ENCODE measurements at regions not wholly inside any gene's neighbourhood (a gene's known extent, or its start where the extent isn't known, plus 50 kb on each side); places are given as distances from the start of the nearest gene placed in this dataset.

DNA sequence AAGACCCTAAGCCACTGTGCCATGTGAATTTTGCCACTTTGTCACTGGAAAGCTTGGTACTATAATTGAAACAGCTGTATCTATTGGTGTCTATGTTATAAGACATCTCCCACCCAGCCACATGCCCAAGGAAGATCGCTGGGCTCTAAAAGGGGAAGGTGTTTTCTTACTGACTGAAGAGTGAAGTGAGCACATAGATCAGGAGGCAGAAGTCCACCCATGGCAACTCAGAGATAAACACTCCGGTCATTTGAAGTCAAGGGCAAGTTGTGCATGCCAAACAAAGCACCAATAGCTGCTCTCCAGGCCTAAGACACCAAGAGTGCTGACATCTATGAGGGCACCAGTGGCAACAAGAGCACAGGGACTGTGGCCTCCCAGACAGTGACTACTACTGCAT is 153.8 kb downstream of the KCTD12 start:
- no peaks in the 10 kb centered on the region for H3K9me3 ChIP-seq
- TF ChIP-seq POLR2AphosphoS5 (IDR thresholded peaks at IDR 0.05) = no peak
- no peak for TF ChIP-seq EP300 (IDR thresholded peaks at IDR 0.05)
- no peak for TF ChIP-seq CTCF (IDR thresholded peaks at IDR 0.05)
- TF ChIP-seq POLR2A (IDR thresholded peaks at IDR 0.05; ENCODE audit: low read depth) = no peak
- peak; percentile 77 for DNase-seq (ENCODE audit: extremely low spot score)
- no peaks in the 10 kb centered on the region for H3K36me3 ChIP-seq
- no peak overlapping the region for H3K4me3 ChIP-seq
- no peaks in the 10 kb centered on the region for H3K4me1 ChIP-seq
- no peaks in the 10 kb centered on the region for H3K27me3 ChIP-seq
- intact Hi-C loops (cut with DNase I) = no loop called here
- H3K27ac ChIP-seq (replicated peaks in 1 of 4) = no peak overlapping the region
- 93% methylated on average over 2 of the region's 2 CpGs for WGBS

DNA sequence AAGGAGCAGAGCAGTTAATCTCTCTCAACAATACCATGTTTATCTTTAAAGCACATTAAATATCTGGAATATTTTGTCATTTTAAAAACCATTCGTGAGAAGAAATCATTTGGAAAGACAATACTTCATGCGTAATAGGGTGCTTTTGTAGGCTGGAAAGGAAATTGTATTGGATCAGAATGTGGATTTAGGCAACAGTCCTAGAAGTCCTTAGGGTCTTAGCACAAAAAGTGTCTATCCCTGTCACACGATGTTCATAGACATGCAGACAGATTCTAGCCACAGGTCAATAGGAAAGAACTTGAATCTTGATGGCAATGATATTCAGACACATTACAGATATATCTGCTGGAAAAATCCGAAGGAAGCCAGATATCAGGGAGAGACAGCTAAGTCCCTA is 156.0 kb downstream of the KCTD12 start:
- H3K36me3 ChIP-seq = no peaks in the 10 kb centered on the region
- TF ChIP-seq EP300 (IDR thresholded peaks at IDR 0.05) (no peak), CTCF (IDR thresholded peaks at IDR 0.05) (no peak), POLR2A (IDR thresholded peaks at IDR 0.05; ENCODE audit: low read depth) (no peak), POLR2AphosphoS5 (IDR thresholded peaks at IDR 0.05) (no peak)
- WGBS = 72% methylated on average over 4 of the region's 4 CpGs
- DNase-seq (ENCODE audit: extremely low spot score) = no peak
- no peak overlapping the region for H3K4me3 ChIP-seq
- H3K27ac ChIP-seq (replicated peaks in 1 of 4) = peak overlapping the region in 1 of 4 donors; percentile 26
- H3K4me1 ChIP-seq = peaks cover 0 to 7% (median 3%) of the 10 kb centered on the region in 4 donors
- H3K9me3 ChIP-seq = no peaks in the 10 kb centered on the region
- intact Hi-C loops (cut with DNase I) = no loop called here
- H3K27me3 ChIP-seq = no peaks in the 10 kb centered on the region

- no peak for DNase-seq (ENCODE audit: extremely low spot score)
- no peaks in the 10 kb centered on the region for H3K27me3 ChIP-seq
- H3K4me1 ChIP-seq = peaks cover 0 to 10% (median 7%) of the 10 kb centered on the region in 4 donors
- 73% methylated on average over 1 of the region's 1 CpG for WGBS
- peak overlapping the region in 1 of 4 donors; percentile 26 for H3K27ac ChIP-seq (replicated peaks in 1 of 4)
- TF ChIP-seq POLR2AphosphoS5 (IDR thresholded peaks at IDR 0.05) = no peak
- TF ChIP-seq EP300 (IDR thresholded peaks at IDR 0.05) = no peak
- no peak for TF ChIP-seq CTCF (IDR thresholded peaks at IDR 0.05)
- TF ChIP-seq POLR2A (IDR thresholded peaks at IDR 0.05; ENCODE audit: low read depth) = no peak
- no peak overlapping the region for H3K4me3 ChIP-seq
- H3K36me3 ChIP-seq = no peaks in the 10 kb centered on the region
- intact Hi-C loops (cut with DNase I) = no loop called here
- no peaks in the 10 kb centered on the region for H3K9me3 ChIP-seq
Measured at GRCh38 chr13:76729691-76730090, 156.5 kb downstream of the KCTD12 start.

DNA sequence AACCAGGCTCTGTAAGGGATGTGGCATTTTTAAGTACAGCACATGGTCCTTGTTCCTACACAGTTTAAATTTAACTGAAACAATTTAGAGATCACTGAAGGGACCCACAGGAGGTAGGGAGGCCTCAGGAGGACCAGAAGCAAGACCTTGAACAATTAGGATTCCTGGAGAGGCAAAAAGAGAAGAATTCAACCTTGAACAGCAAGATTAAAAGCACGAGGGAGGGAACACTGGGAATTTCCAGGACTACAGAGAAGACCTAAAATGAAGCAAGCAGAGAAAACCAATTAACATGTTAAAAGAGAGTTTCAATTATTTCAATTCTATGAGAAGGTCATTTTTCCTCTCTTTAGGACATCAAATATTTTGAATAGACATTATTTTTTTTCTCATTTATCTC is 160.3 kb downstream of the KCTD12 start:
- no peaks in the 10 kb centered on the region for H3K27me3 ChIP-seq
- H3K9me3 ChIP-seq = no peaks in the 10 kb centered on the region
- intact Hi-C loops (cut with DNase I) = no loop called here
- 49% methylated on average over 1 of the region's 1 CpG for WGBS
- TF ChIP-seq CTCF (IDR thresholded peaks at IDR 0.05) (no peak), POLR2AphosphoS5 (IDR thresholded peaks at IDR 0.05) (no peak), POLR2A (IDR thresholded peaks at IDR 0.05; ENCODE audit: low read depth) (no peak)
- DNase-seq (ENCODE audit: extremely low spot score) = no peak
- no peak overlapping the region for H3K27ac ChIP-seq (replicated peaks in 1 of 4)
- H3K4me1 ChIP-seq = peaks cover 16 to 28% (median 23%) of the 10 kb centered on the region in 4 donors
- H3K4me3 ChIP-seq = no peak overlapping the region
- no peaks in the 10 kb centered on the region for H3K36me3 ChIP-seq

GRCh38 chr13:76725211-76725610 is 161.0 kb downstream of the KCTD12 start:
- Histone ChIP-seq H3K4me1 (peaks cover 16 to 28% (median 23%) of the 10 kb centered on the region in 4 donors), H3K4me3 (no peak overlapping the region), H3K27ac (replicated peaks in 1 of 4) (no peak overlapping the region), H3K36me3 (no peaks in the 10 kb centered on the region), H3K27me3 (no peaks in the 10 kb centered on the region), H3K9me3 (no peaks in the 10 kb centered on the region)
- DNase-seq (ENCODE audit: extremely low spot score) = no peak
- WGBS = 0% methylated on average over 1 of the region's 1 CpG
- no peak for TF ChIP-seq POLR2A (IDR thresholded peaks at IDR 0.05; ENCODE audit: low read depth)
- intact Hi-C loops (cut with DNase I) = no loop called here
